ENCODE measurements at regions not wholly inside any gene's neighbourhood (a gene's known extent, or its start where the extent isn't known, plus 50 kb on each side); places are given as distances from the start of the nearest gene placed in this dataset.

DNA sequence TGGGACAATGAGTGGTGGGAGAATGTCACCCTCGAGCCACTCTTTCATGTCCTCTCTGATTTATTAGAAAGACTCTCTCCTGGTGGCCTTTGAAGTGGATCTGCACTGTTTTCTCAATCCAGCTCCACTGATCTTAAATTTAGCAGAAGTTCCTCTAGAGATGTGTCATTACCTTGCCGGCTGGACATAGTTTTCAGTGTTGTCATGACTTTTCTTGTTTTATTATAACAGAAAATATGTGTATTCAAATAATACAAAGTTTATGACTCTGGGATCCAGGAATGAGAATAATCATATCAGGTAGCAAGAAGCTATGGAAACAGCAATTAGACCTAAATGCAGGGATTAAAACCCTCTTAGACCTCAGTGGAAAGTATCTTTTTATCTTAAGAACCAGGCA is 247.5 kb upstream of the ELAC2 start:
- H3K9me3 ChIP-seq, result no peaks in the 10 kb centered on the region
- no peak for DNase-seq (ENCODE audit: low spot score)
- no peaks in the 10 kb centered on the region for H3K27me3 ChIP-seq
- no peaks in the 10 kb centered on the region for H3K4me1 ChIP-seq
- TF ChIP-seq, protein P1, sequence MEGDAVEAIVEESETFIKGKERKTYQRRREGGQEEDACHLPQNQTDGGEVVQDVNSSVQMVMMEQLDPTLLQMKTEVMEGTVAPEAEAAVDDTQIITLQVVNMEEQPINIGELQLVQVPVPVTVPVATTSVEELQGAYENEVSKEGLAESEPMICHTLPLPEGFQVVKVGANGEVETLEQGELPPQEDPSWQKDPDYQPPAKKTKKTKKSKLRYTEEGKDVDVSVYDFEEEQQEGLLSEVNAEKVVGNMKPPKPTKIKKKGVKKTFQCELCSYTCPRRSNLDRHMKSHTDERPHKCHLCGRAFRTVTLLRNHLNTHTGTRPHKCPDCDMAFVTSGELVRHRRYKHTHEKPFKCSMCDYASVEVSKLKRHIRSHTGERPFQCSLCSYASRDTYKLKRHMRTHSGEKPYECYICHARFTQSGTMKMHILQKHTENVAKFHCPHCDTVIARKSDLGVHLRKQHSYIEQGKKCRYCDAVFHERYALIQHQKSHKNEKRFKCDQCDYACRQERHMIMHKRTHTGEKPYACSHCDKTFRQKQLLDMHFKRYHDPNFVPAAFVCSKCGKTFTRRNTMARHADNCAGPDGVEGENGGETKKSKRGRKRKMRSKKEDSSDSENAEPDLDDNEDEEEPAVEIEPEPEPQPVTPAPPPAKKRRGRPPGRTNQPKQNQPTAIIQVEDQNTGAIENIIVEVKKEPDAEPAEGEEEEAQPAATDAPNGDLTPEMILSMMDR (IDR thresholded peaks at IDR 0.05), result no peak
- H3K4me3 ChIP-seq, result no peak overlapping the region
- H3K27ac ChIP-seq, result no peak overlapping the region
- H3K36me3 ChIP-seq, result no peaks in the 10 kb centered on the region

DNA sequence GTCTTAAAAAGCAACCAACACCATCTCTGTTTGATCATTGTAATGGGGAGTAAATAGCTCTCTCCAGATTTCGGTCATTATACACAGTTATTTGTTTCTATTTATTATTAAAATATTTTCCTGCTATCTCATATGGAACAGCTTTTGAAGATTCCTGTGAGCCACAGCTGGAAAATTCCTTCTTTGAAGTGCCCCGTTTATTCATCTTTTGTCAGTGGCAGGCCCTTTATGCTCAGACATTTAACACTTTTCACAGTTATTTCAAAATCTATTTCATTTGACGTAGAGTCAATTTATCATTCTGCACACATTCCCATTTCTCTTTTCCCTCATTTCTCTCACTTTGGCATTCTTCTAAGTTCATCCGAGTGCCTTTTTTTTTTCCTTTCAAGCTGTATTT is 245.9 kb upstream of the ELAC2 start:
- H3K36me3 ChIP-seq, result no peaks in the 10 kb centered on the region
- H3K27ac ChIP-seq, result no peak overlapping the region
- H3K27me3 ChIP-seq, result no peaks in the 10 kb centered on the region
- H3K4me3 ChIP-seq, result no peak overlapping the region
- no peaks in the 10 kb centered on the region for H3K4me1 ChIP-seq
- DNase-seq (ENCODE audit: low spot score), result no peak
- no peaks in the 10 kb centered on the region for H3K9me3 ChIP-seq
- TF ChIP-seq, protein P1 (IDR thresholded peaks at IDR 0.05), result no peak

DNA sequence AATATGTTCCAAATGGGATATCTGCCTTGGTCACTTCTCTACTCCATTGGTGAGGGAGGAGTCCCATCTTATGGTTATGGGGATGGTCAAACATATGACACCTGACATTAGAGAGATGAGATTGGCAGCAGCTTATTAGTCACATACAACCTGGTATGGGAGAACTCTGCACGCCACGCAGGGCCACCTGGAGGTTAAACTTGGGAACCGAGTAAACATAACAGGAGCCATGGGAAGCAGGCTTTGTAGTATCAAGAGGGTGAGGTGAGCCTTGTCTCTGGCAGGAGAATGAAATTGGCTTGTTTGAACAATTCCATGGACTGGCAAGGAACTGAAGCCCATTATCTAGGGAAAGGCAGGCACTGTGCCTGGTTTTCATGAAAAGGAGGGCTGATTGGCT is 238.7 kb upstream of the ELAC2 start:
- DNase-seq (ENCODE audit: low spot score), result no peak
- no peaks in the 10 kb centered on the region for H3K4me1 ChIP-seq
- H3K9me3 ChIP-seq, result no peaks in the 10 kb centered on the region
- no peaks in the 10 kb centered on the region for H3K36me3 ChIP-seq
- TF ChIP-seq, protein P1 (IDR thresholded peaks at IDR 0.05), result no peak
- H3K27me3 ChIP-seq, result no peaks in the 10 kb centered on the region
- no peak overlapping the region for H3K27ac ChIP-seq
- H3K4me3 ChIP-seq, result no peak overlapping the region

DNA sequence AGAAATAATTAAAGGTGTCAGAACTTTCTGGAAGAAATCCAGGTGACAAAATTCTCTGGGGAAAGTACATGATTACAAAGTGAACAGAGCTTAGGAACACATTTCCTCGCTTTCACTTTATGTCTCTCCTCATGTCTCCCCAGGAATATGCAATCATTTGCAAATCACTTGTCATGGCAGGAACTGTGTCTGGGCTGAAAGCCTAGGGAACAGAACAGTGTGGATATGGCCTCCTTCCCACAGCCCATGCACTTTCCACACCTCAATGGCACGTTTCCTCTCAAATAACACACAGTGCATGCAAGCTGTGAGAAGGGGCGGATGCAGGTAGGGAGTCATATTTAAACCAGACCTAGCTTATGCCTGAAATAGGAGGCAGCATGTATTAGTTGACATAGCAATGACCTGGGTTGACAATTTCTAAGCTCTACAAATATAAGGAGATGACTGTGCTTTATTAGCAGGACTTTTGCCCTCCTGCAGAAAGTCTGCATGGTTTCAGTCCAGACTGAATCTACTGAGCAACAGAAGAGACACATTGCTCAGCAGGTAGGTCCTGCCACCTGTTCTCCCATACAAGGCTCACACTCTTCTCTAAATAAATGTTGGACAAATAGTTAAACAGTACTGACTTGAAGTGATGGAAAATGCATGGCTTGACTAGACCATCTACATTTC is 236.0 kb upstream of the ELAC2 start:
- H3K4me3 ChIP-seq, result no peak overlapping the region
- H3K27me3 ChIP-seq, result no peaks in the 10 kb centered on the region
- TF ChIP-seq, protein P1 (IDR thresholded peaks at IDR 0.05), result no peak
- peaks cover 0 to 12% of the 10 kb centered on the region in 2 donors for H3K9me3 ChIP-seq
- no peaks in the 10 kb centered on the region for H3K36me3 ChIP-seq
- DNase-seq (ENCODE audit: low spot score), result no peak
- no peak overlapping the region for H3K27ac ChIP-seq
- H3K4me1 ChIP-seq, result no peaks in the 10 kb centered on the region

DNA sequence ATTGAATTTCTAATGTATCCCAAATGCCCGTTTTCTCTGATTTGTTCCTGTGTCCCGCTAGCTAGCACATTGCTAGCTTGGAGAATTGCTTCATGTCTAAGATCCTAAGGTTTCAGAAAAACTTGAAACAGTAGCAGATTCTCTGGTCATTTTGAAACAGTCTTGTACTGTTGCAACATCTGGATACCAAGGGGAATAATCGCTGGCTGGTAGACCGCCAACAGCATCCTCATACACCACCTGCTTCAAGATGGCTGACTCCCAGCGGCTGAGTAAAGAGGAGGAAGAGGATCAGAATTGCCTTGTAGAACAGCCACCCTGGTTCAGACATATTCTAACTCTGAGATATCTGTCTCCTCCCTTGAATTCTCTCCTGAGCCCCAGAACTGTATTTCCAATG is 226.7 kb upstream of the ELAC2 start:
- TF ChIP-seq, protein P1 (IDR thresholded peaks at IDR 0.05), result no peak
- no peak for DNase-seq (ENCODE audit: low spot score)
- H3K36me3 ChIP-seq, result no peaks in the 10 kb centered on the region
- no peak overlapping the region for H3K27ac ChIP-seq
- H3K4me3 ChIP-seq, result no peak overlapping the region
- H3K4me1 ChIP-seq, result no peaks in the 10 kb centered on the region
- peaks cover 0 to 14% of the 10 kb centered on the region in 2 donors for H3K9me3 ChIP-seq
- H3K27me3 ChIP-seq, result no peaks in the 10 kb centered on the region

DNA sequence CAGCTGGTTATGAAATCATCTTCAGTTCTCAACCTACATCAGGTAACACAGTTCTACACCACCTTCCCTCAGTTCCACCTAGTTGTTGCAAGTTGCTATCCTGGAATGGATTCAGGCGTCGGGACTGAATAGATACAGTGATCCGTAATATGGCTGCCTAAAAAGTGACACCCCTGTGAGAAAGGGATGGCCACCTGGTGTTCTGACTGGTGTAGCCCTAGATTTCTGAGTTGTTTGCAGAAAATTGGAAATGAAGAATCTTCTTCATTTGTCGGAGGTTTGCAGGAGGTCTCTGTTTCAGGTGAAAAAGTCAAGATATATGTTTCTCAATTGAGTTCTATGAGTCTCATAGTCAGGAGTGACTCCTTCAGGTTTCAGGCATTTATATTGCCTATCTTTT is 225.8 kb upstream of the ELAC2 start:
- Histone ChIP-seq H3K4me3 (no peak overlapping the region), H3K36me3 (no peaks in the 10 kb centered on the region), H3K4me1 (no peaks in the 10 kb centered on the region), H3K27me3 (no peaks in the 10 kb centered on the region), H3K27ac (no peak overlapping the region), H3K9me3 (peaks cover 0 to 5% of the 10 kb centered on the region in 2 donors)
- no peak for DNase-seq (ENCODE audit: low spot score)
- TF ChIP-seq, protein P1 (IDR thresholded peaks at IDR 0.05), result no peak

Data from right atrium auricular region (tissue), 2 donors.